ENCODE measurements at regions not wholly inside any gene's neighbourhood (a gene's known extent, or its start where the extent isn't known, plus 50 kb on each side); places are given as distances from the start of the nearest gene placed in this dataset.

DNA sequence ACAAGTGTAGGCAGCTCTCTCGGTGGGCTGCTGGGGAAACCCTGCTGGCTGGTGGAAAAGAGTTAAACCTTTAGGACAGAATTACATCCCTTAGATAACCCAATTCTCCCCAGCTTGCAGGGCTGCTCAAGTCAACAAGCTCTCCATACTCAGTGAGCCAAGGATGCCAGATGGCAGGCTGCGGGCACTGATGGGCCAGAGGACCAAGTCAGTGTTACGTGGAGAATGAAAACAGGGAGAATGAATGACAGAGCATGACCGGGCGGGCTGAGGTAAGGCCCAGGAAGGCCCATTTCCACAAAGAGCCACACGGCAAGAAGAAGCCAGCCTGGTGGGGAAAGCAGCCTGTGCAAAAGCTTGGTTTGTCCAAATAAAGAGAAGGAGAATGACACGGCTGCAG lies 58.7 kb upstream of the CD93 start:
- H3K27me3 ChIP-seq (ENCODE audit: low read depth), result no peaks in the 10 kb centered on the region
- H3K27ac ChIP-seq (replicated peaks), result no peak overlapping the region
- H3K36me3 ChIP-seq, result no peaks in the 10 kb centered on the region
- no peak overlapping the region for H3K4me3 ChIP-seq
- intact Hi-C loops (cut with micrococcal nuclease), result no loop called here
- H3K9me3 ChIP-seq (replicated peaks), result no peaks in the 10 kb centered on the region
- H3K4me1 ChIP-seq, result peaks cover 59% of the 10 kb centered on the region
- no peak for DNase-seq
- TF ChIP-seq, protein P1, sequence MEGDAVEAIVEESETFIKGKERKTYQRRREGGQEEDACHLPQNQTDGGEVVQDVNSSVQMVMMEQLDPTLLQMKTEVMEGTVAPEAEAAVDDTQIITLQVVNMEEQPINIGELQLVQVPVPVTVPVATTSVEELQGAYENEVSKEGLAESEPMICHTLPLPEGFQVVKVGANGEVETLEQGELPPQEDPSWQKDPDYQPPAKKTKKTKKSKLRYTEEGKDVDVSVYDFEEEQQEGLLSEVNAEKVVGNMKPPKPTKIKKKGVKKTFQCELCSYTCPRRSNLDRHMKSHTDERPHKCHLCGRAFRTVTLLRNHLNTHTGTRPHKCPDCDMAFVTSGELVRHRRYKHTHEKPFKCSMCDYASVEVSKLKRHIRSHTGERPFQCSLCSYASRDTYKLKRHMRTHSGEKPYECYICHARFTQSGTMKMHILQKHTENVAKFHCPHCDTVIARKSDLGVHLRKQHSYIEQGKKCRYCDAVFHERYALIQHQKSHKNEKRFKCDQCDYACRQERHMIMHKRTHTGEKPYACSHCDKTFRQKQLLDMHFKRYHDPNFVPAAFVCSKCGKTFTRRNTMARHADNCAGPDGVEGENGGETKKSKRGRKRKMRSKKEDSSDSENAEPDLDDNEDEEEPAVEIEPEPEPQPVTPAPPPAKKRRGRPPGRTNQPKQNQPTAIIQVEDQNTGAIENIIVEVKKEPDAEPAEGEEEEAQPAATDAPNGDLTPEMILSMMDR (IDR thresholded peaks at IDR 0.05; ENCODE audit: borderline replicate concordance), result no peak

GRCh38 chr20:23143986-23144690 lies 58.0 kb upstream of the CD93 start:
- no peaks in the 10 kb centered on the region for H3K9me3 ChIP-seq (replicated peaks)
- H3K27ac ChIP-seq (replicated peaks), result no peak overlapping the region
- H3K36me3 ChIP-seq, result no peaks in the 10 kb centered on the region
- no peak overlapping the region for H3K4me3 ChIP-seq
- TF ChIP-seq, protein P1 (IDR thresholded peaks at IDR 0.05; ENCODE audit: borderline replicate concordance), result no peak
- no peak for DNase-seq
- peaks cover 56% of the 10 kb centered on the region for H3K4me1 ChIP-seq
- intact Hi-C loops (cut with micrococcal nuclease), result no loop called here
- no peaks in the 10 kb centered on the region for H3K27me3 ChIP-seq (ENCODE audit: low read depth)

DNA sequence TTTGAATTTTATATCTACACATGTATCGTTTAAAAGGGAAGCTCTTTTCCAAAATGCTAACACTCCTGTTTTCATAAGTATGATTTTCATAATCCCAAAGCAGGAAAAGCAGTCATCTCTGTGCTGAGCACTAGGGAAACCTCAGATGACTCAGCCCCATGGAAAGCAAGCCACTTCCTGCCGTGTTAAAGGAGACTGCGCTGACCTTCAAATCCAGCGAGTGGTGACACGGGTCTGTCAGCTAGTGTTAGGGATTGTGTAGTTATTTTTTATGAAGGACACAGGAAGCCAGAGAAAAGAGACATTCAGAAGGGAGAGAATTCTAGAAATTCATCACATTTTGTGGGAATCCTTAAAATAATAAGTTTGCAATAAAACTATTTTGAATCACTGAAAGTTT lies 57.0 kb upstream of the CD93 start:
- DNase-seq, result no peak
- H3K9me3 ChIP-seq (replicated peaks), result no peaks in the 10 kb centered on the region
- H3K27ac ChIP-seq (replicated peaks), result peak overlapping the region; percentile 74
- intact Hi-C loops (cut with micrococcal nuclease), result no loop called here
- no peaks in the 10 kb centered on the region for H3K27me3 ChIP-seq (ENCODE audit: low read depth)
- TF ChIP-seq, protein P1 (IDR thresholded peaks at IDR 0.05; ENCODE audit: borderline replicate concordance), result no peak
- H3K4me1 ChIP-seq, result peaks cover 49% of the 10 kb centered on the region
- H3K36me3 ChIP-seq, result no peaks in the 10 kb centered on the region
- H3K4me3 ChIP-seq, result no peak overlapping the region

DNA sequence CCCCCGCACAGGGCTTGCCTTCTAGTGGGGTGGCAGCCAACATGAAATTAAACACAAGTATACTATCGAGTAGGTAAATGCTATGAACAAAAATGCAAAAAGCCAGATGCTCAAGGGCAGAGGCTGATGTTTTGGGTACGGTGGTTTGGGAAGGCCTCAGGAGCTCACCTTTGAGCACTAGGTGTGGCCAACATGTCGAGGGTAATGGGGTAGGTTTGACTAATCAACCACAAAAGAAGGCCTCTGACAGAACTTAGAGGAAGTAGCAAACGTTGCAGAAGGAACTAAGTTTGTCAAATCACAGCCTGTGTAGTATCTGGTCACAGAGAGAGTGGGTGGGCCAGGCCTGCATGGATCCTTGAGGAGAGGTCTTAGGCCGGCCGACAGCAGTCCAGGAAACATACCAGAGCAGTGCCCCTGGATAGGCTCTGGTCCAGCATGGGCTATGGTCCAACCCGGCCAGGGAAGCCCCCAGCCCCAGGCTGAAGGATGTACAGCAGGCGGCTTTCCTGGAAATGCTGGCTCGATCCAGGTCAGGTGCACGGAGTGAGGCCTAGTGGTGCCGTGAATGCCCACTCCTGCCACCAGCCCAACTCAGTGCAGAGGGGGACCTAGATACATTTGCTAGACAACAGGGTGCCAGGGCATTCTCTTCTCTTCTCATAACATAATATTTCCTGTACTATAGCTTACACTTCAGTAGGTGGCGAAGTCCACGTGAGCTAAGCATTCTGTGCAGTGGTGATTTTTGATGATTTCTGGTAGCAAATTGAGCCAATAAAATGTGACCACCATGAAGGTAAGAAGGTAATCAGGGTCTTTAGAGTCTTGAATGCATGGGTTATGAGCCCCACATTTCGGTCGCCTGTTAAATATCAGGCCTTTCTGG lies 56.3 kb upstream of the CD93 start:
- Histone ChIP-seq H3K27ac (replicated peaks) (peak overlapping the region; percentile 74), H3K27me3 (ENCODE audit: low read depth) (no peaks in the 10 kb centered on the region), H3K4me3 (no peak overlapping the region), H3K9me3 (replicated peaks) (no peaks in the 10 kb centered on the region), H3K4me1 (peaks cover 49% of the 10 kb centered on the region), H3K36me3 (no peaks in the 10 kb centered on the region)
- no peak for DNase-seq
- TF ChIP-seq, protein P1 (IDR thresholded peaks at IDR 0.05; ENCODE audit: borderline replicate concordance), result no peak
- intact Hi-C loops (cut with micrococcal nuclease), result no loop called here

DNA sequence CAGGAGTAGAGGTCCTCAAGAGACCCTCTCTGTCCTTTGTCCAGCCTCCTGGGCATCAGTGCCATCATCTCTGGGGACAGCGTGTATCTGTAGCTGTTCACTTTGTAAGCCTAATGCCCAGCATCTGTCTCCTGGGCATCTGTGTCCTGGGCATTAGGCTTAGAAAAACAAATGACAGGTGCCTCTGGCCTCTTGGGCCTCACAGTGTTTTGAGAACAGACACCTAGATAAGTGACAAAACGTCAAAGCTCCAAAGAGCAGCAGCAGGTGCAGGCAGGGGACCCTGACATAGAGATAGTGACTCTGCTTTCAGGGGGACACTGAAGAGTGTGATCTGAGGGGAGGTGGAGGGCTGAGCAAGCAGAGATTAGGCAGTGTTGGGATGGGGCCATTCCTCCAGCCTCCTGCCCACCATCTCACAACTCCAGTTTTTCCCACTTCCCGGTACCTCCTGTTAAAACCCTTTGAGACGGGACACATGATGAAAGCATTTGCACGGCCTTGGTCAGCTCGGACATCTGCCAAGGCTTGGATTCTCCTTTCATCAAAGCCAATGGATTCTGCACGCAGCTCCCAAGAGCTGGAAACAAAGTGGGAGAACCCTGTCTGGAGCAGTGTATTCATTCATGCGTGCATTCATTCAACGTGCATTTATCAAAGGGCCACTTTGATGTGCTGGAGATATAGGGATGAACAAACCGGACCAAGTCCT lies 55.5 kb upstream of the CD93 start:
- H3K4me1 ChIP-seq, result peaks cover 47% of the 10 kb centered on the region
- H3K27ac ChIP-seq (replicated peaks), result peak overlapping the region; percentile 74
- no peak for DNase-seq
- no peaks in the 10 kb centered on the region for H3K9me3 ChIP-seq (replicated peaks)
- TF ChIP-seq, protein P1 (IDR thresholded peaks at IDR 0.05; ENCODE audit: borderline replicate concordance), result no peak
- intact Hi-C loops (cut with micrococcal nuclease), result no loop called here
- H3K4me3 ChIP-seq, result no peak overlapping the region
- no peaks in the 10 kb centered on the region for H3K27me3 ChIP-seq (ENCODE audit: low read depth)
- no peaks in the 10 kb centered on the region for H3K36me3 ChIP-seq
